Endothelial cell of umbilical vein (primary cell): ENCODE measurements at regions not wholly inside any gene's neighbourhood (a gene's known extent, or its start where the extent isn't known, plus 50 kb on each side); places are given as distances from the start of the nearest gene placed in this dataset.
"Not testable (repeated sequence)": the region's sequence is repeated elsewhere in the genome, so short reads cannot be mapped to it uniquely, and the experiment has no call there.

Source experiments
- BruUV-seq: library from RNA; stranded (reverse); fragments of 400-500 nt; replicated peaks from 2 replicates; lab custom pipeline; 2021; lab: Mats Ljungman, UMichigan
- CTCF ChIA-PET: fragments of 300-600, 350-600 bp; sonication (Branson Sonifier 250); formaldehyde crosslinking; loops from one replicate; lab custom pipeline; 2021; ENCODE audit warnings: antibody characterized with exemption, inconsistent platforms; lab: Charles Lee
- POLR2A ChIA-PET: fragments of 300-600, 350-600 bp; sonication (Branson Sonifier 250); formaldehyde crosslinking; loops from one replicate; lab custom pipeline; 2021; ENCODE audit warnings: antibody characterized with exemption, inconsistent platforms; lab: Charles Lee
- DNase-seq: peaks from one replicate; pipeline ENCODE4 v3.0.0-alpha.2; 2011; ENCODE audit warnings: low read depth, low spot score
- FAIRE-seq: peaks from 2 replicates; lab custom pipeline; 2011; peaks lifted over from hg19 to GRCh38; lab: Jason Lieb, UNC
- H2AFZ ChIP-seq: 2 replicates; pipeline ENCODE4 v1.6.0; 2012; ENCODE audit warnings: low read depth, low read length, control low read depth, inconsistent platforms
- H3K27ac ChIP-seq: 2 replicates; pipeline ENCODE4 v1.5.1; 2011; ENCODE audit warnings: low read depth, mild to moderate bottlenecking, control low read depth, low read length, moderate library complexity; ENCODE audit not compliant: insufficient read depth
- H3K27me3 ChIP-seq, 2 experiments: 2 replicates each; pipeline versions ENCODE4 v1.6.0 to v1.6.1; 2011; ENCODE audit warnings: low read length in 2 of 2, mixed read lengths in 1 of 2; ENCODE audit not compliant: control insufficient read depth in 2 of 2, insufficient read depth in 2 of 2
- H3K36me3 ChIP-seq, 2 experiments: 2 replicates in 1 of 2; 3 replicates in 1 of 2; pipeline ENCODE4 v1.5.1; 2011; ENCODE audit warnings: low read length in 2 of 2, mild to moderate bottlenecking in 1 of 2, moderate library complexity in 1 of 2; ENCODE audit not compliant: control insufficient read depth in 2 of 2, insufficient read depth in 2 of 2; ENCODE audit errors: extremely low read depth in 1 of 2
- H3K4me1 ChIP-seq: 3 replicates; pipeline ENCODE4 v1.5.1; 2011; ENCODE audit warnings: mild to moderate bottlenecking, low read length; ENCODE audit not compliant: control insufficient read depth, insufficient read depth; ENCODE audit errors: extremely low read depth
- H3K4me2 ChIP-seq: 2 replicates; pipeline ENCODE4 v1.6.1; 2011; ENCODE audit warnings: low read length, control low read depth, mixed read lengths; ENCODE audit not compliant: insufficient read depth
- H3K4me3 ChIP-seq, 3 experiments: fragments of 200-600 bp in 1 of 3; sonication (generic), shearing (Covaris generic) in 1 of 3; replicated peaks in 1 of 3; 2 replicates each; pipeline ENCODE4 v1.5.1; 2011 to 2016; ENCODE audit warnings: control low read depth in 3 of 3, low read length in 3 of 3, mild to moderate bottlenecking in 2 of 3, inconsistent platforms in 1 of 3, low read depth in 1 of 3, moderate library complexity in 1 of 3; ENCODE audit not compliant: insufficient read depth in 1 of 3
- H3K79me2 ChIP-seq: 2 replicates; pipeline ENCODE4 v1.6.0; 2012; ENCODE audit warnings: low read length, inconsistent platforms; ENCODE audit not compliant: control insufficient read depth, insufficient read depth
- H3K9ac ChIP-seq: replicated peaks from 2 replicates; pipeline ENCODE3; 2011; ENCODE audit warnings: low read length, control low read depth; ENCODE audit not compliant: insufficient read depth; ENCODE audit errors: extremely low read depth
- H3K9me1 ChIP-seq: replicated peaks from 3 replicates; pipeline ENCODE4 v1.6.0; 2011; ENCODE audit warnings: mild to moderate bottlenecking, low read length; ENCODE audit not compliant: control insufficient read depth, insufficient read depth; ENCODE audit errors: extremely low read depth
- H3K9me3 ChIP-seq: replicated peaks from 2 replicates; pipeline ENCODE4 v1.5.1; 2012; ENCODE audit warnings: low read length, inconsistent platforms; ENCODE audit not compliant: control insufficient read depth, insufficient read depth
- H4K20me1 ChIP-seq: replicated peaks from 2 replicates; pipeline ENCODE3; 2011; ENCODE audit warnings: mild to moderate bottlenecking, low read length; ENCODE audit not compliant: control insufficient read depth, insufficient read depth; ENCODE audit errors: extremely low read depth
- CTCF ChIP-seq, 2 donors: IDR thresholded peaks; 1 replicate in 1 of 2; 2 replicates in 1 of 2; pipeline ENCODE4 v1.5.1; 2011; ENCODE audit warnings: low read length in 2 of 2, mild to moderate bottlenecking in 2 of 2, moderate library complexity in 2 of 2, control low read depth in 1 of 2, inconsistent platforms in 1 of 2, low read depth in 1 of 2; ENCODE audit not compliant: insufficient read depth in 1 of 2; ENCODE audit errors: extremely low read depth in 1 of 2
- EZH2 ChIP-seq: IDR thresholded peaks from 2 replicates; pipeline ENCODE4 v1.6.1; 2012; ENCODE audit warnings: borderline replicate concordance, low read depth, mild to moderate bottlenecking, moderate library complexity, low read length, inconsistent platforms; ENCODE audit not compliant: severe bottlenecking
- FOS ChIP-seq: IDR thresholded peaks from 2 replicates; pipeline ENCODE4 v1.6.1; 2011; ENCODE audit warnings: mild to moderate bottlenecking, low read length, moderate library complexity, borderline replicate concordance; ENCODE audit not compliant: insufficient read depth
- GATA2 ChIP-seq: IDR thresholded peaks from 2 replicates; pipeline ENCODE4 v1.7.0; 2011; ENCODE audit warnings: low read depth, mild to moderate bottlenecking, moderate library complexity, mixed read lengths, low read length; ENCODE audit not compliant: insufficient read length, insufficient read depth
- JUN ChIP-seq: IDR thresholded peaks from 2 replicates; pipeline ENCODE4 v1.6.1; 2011; ENCODE audit warnings: borderline replicate concordance, low read depth; ENCODE audit not compliant: insufficient read length, insufficient read depth
- MYC ChIP-seq: IDR thresholded peaks from one replicate; pipeline ENCODE4 v1.6.1; 2011; ENCODE audit warnings: mild to moderate bottlenecking, low read depth, low read length
- POLR2A ChIP-seq: IDR thresholded peaks from 2 replicates; pipeline ENCODE4 v1.6.1; 2012; ENCODE audit warnings: low read depth, mild to moderate bottlenecking, control low read depth, low read length
- POLR2AphosphoS5 ChIP-seq: IDR thresholded peaks from 2 replicates; pipeline ENCODE4 v1.6.1; 2012; ENCODE audit warnings: low read depth, mild to moderate bottlenecking, control low read depth, low read length, moderate library complexity; ENCODE audit not compliant: insufficient read depth
- dilution Hi-C: fragments of 300-500 bp; cut with MboI; formaldehyde crosslinking; loops from one replicate; pipeline ENCODE4 v1.15.0; 2019; ENCODE audit warnings: low sequenced_read_pairs; ENCODE audit not compliant: extremely low pct_ligation_motif_present
- intact Hi-C: fragments of 100-400 bp; cut with micrococcal nuclease; formaldehyde crosslinking; loops from one replicate; pipeline ENCODE4 v1.10.0; 2022
- TF ChIP-seq, protein P1 (sequence below): IDR thresholded peaks from 2 replicates; pipeline ENCODE4 v1.6.1; 2011; ENCODE audit not compliant: insufficient read depth, insufficient read length

- H3K27ac ChIP-seq, DNase-seq, POLR2A ChIA-PET, H3K4me3 ChIP-seq, H3K9me3 ChIP-seq, H2AFZ ChIP-seq, H3K4me2 ChIP-seq, H3K4me1 ChIP-seq, H4K20me1 ChIP-seq, FAIRE-seq, dilution Hi-C loops, BruUV-seq, CTCF ChIA-PET, H3K9me1 ChIP-seq, H3K36me3 ChIP-seq, intact Hi-C loops, H3K79me2 ChIP-seq, H3K9ac ChIP-seq, H3K27me3 ChIP-seq: not testable (repeated sequence)
Measured at GRCh38 chr5:7309715-7310114, 86.2 kb upstream of the ADCY2 start.

DNA sequence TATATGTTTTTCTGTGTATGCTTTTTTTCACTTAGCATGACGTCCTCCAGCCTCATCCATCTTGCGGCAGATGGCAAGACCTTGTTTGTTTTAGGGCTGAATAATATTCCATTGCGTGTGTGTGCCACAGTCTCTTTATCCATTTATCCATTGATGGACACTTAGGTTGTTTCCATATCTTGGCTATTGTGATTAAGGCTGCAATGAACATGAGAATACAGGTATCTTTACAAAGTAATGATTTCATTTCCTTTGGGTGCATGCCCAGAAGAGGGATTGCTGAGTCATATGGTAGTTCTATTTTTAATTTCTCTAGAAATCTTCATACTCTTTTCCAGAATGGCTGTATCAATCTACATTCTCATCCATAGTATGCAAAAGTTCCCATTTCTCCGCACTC, 85.3 kb upstream of the ADCY2 start:
- H3K4me2 ChIP-seq, H3K4me3 ChIP-seq, H3K27ac ChIP-seq, POLR2A ChIA-PET, H3K36me3 ChIP-seq, DNase-seq, BruUV-seq, intact Hi-C loops, H2AFZ ChIP-seq, H3K79me2 ChIP-seq, H4K20me1 ChIP-seq, FAIRE-seq, H3K4me1 ChIP-seq, H3K9me3 ChIP-seq, H3K9ac ChIP-seq, dilution Hi-C loops, H3K9me1 ChIP-seq, CTCF ChIA-PET, H3K27me3 ChIP-seq: not testable (repeated sequence)

GRCh38 chr5:7315118-7315517, 80.8 kb upstream of the ADCY2 start:
- intact Hi-C loops (no loop called here), dilution Hi-C loops (no loop called here)
- Histone ChIP-seq H3K27me3 (no peaks in the 10 kb centered on the region), H2AFZ (no peak overlapping the region), H3K9me3 (peaks cover 9% of the 10 kb centered on the region), H3K4me2 (no peak overlapping the region), H3K4me1 (no peaks in the 10 kb centered on the region), H3K36me3 (no peaks in the 10 kb centered on the region), H3K4me3 (no peak overlapping the region), H3K9me1 (no peaks in the 10 kb centered on the region), H3K9ac (no peak overlapping the region), H3K27ac (no peak overlapping the region), H3K79me2 (no peaks in the 10 kb centered on the region), H4K20me1 (no peaks in the 10 kb centered on the region)
- no TSS peak for BruUV-seq
- no peak for FAIRE-seq
- DNase-seq: no peak
- TF ChIP-seq POLR2AphosphoS5 (no peak), GATA2 (no peak), JUN (no peak), POLR2A (no peak), EZH2 (no peak), CTCF (IDR thresholded peaks at IDR 0.05; ENCODE audit: extremely low read depth in 1 of 2, insufficient read depth in 1 of 2, low read depth in 1 of 2, low read length in 2 of 2) (no peak), MYC (no peak), FOS (no peak)
- TF ChIP-seq, protein P1, sequence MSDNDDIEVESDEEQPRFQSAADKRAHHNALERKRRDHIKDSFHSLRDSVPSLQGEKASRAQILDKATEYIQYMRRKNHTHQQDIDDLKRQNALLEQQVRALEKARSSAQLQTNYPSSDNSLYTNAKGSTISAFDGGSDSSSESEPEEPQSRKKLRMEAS: no peak
- CTCF ChIA-PET: no interaction called here
- POLR2A ChIA-PET: no interaction called here
